Nephron progenitor cell (in vitro differentiated cells): ENCODE measurements at regions not wholly inside any gene's neighbourhood (a gene's known extent, or its start where the extent isn't known, plus 50 kb on each side); places are given as distances from the start of the nearest gene placed in this dataset.

ENCODE experiments used
- DNase-seq: peaks from one replicate; pipeline ENCODE4 v3.0.0; 2021
- H3K27ac Mint-ChIP-seq: 2 replicates; pipeline ENCODE4 v1.8.0; 2021; ENCODE audit warnings: mild to moderate bottlenecking, moderate library complexity, mixed read lengths
- H3K27me3 Mint-ChIP-seq: 2 replicates; pipeline ENCODE4 v1.8.0; 2021; ENCODE audit warnings: mild to moderate bottlenecking, low read depth, mixed read lengths; ENCODE audit not compliant: poor library complexity
- H3K36me3 Mint-ChIP-seq: 2 replicates; pipeline ENCODE4 v1.8.0; 2021; ENCODE audit warnings: low read depth, mixed read lengths
- H3K4me1 Mint-ChIP-seq: 2 replicates; pipeline ENCODE4 v1.8.0; 2021; ENCODE audit warnings: mixed read lengths
- H3K4me3 Mint-ChIP-seq: 2 replicates; pipeline ENCODE4 v1.8.0; 2021; ENCODE audit warnings: mild to moderate bottlenecking, moderate library complexity, mixed read lengths
- H3K9me3 Mint-ChIP-seq: 2 replicates; pipeline ENCODE4 v1.8.0; 2021; ENCODE audit warnings: mild to moderate bottlenecking, moderate library complexity, mixed read lengths
- CTCF ChIP-seq: fragments of 200-600 bp; sonication (generic); IDR thresholded peaks from 2 replicates; pipeline ENCODE4 v1.5.0; 2021; ENCODE audit warnings: antibody characterized with exemption

DNA sequence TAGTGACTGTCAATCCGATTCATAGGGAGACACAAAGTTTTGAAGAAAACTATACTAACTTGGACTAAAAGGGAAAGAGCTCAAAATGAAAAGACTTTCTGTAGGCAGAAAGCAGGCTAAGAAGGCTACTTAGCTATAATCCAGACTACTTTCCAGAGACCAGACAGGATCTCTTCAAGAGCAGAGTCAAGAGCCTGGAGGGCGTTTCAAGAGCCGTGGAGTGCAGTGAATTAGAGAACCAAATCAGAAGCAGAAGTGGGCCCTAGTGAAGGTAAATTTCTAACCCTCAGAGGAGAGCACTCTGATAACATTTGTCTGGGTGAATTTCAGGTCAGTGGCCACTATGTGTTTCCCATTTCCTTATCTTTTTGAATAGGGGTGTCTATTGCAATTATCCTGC lies 76.4 kb downstream of the CGGBP1 start:
- H3K27me3 Mint-ChIP-seq, result peaks cover 4% of the 10 kb centered on the region
- peaks cover 13% of the 10 kb centered on the region for H3K9me3 Mint-ChIP-seq
- no peak overlapping the region for H3K27ac Mint-ChIP-seq
- H3K4me1 Mint-ChIP-seq, result no peaks in the 10 kb centered on the region
- no peak for DNase-seq
- H3K36me3 Mint-ChIP-seq, result no peaks in the 10 kb centered on the region
- no peak overlapping the region for H3K4me3 Mint-ChIP-seq
- TF ChIP-seq CTCF, result no peak

DNA sequence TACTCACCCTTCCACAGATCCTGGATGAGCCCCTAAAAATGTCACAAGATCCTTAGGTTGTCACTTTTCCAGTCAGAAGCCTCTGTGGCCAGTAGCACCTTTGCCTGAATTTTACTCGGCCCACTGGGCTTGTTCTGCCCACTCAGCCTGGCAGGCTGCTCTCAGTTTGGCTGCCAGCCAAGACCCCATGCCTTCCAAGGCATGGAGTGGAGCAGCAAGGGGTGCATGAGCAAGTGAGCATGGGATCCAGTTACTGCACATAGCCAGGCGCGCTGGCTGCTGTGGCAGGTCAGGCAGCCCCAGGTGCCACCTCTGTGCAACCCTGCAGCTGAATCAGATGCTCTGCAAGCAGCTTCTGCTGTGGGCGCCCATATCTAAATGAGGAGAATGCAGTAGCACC lies 79.3 kb downstream of the CGGBP1 start:
- peaks cover 4% of the 10 kb centered on the region for H3K27me3 Mint-ChIP-seq
- peaks cover 13% of the 10 kb centered on the region for H3K9me3 Mint-ChIP-seq
- no peak for DNase-seq
- H3K4me3 Mint-ChIP-seq, result no peak overlapping the region
- H3K27ac Mint-ChIP-seq, result no peak overlapping the region
- TF ChIP-seq CTCF, result no peak
- no peaks in the 10 kb centered on the region for H3K36me3 Mint-ChIP-seq
- no peaks in the 10 kb centered on the region for H3K4me1 Mint-ChIP-seq

DNA sequence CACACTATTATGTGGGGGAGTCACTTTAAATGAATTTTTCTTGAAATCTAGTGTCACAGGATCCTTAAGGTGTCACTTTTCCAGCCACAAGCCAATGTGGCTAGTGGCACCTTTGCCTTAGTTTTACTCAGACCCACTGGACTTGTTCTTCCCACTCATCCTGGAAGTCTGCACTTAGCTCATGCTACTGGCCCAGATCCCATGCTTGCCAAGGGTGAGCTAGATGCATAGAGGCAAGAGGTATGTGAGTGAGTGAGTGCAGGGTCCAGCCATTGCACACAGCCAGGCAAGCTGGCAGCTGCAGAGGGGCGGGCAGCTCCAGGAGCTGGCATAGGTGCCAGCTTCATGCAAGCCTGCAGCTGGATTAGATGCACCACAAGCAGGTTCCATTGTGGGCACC lies 81.0 kb downstream of the CGGBP1 start:
- no peak overlapping the region for H3K27ac Mint-ChIP-seq
- TF ChIP-seq CTCF, result no peak
- no peak for DNase-seq
- peaks cover 13% of the 10 kb centered on the region for H3K9me3 Mint-ChIP-seq
- peaks cover 4% of the 10 kb centered on the region for H3K27me3 Mint-ChIP-seq
- H3K4me3 Mint-ChIP-seq, result no peak overlapping the region
- no peaks in the 10 kb centered on the region for H3K4me1 Mint-ChIP-seq
- no peaks in the 10 kb centered on the region for H3K36me3 Mint-ChIP-seq

GRCh38 chr3:87975716-87976115 lies 83.1 kb downstream of the CGGBP1 start:
- Mint-ChIP-seq H3K9me3 (peaks cover 13% of the 10 kb centered on the region), H3K27me3 (peaks cover 4% of the 10 kb centered on the region), H3K4me1 (no peaks in the 10 kb centered on the region), H3K27ac (no peak overlapping the region), H3K36me3 (no peaks in the 10 kb centered on the region), H3K4me3 (no peak overlapping the region)
- no peak for DNase-seq
- TF ChIP-seq CTCF, result no peak

- no peak for TF ChIP-seq CTCF
- no peak for DNase-seq
- Mint-ChIP-seq H3K36me3 (no peaks in the 10 kb centered on the region), H3K27me3 (no peaks in the 10 kb centered on the region), H3K4me3 (no peak overlapping the region), H3K4me1 (no peaks in the 10 kb centered on the region), H3K27ac (no peak overlapping the region), H3K9me3 (peaks cover 4% of the 10 kb centered on the region)
These were observed 84.9 kb downstream of the CGGBP1 start for GRCh38 chr3:87973906-87974305.

DNA sequence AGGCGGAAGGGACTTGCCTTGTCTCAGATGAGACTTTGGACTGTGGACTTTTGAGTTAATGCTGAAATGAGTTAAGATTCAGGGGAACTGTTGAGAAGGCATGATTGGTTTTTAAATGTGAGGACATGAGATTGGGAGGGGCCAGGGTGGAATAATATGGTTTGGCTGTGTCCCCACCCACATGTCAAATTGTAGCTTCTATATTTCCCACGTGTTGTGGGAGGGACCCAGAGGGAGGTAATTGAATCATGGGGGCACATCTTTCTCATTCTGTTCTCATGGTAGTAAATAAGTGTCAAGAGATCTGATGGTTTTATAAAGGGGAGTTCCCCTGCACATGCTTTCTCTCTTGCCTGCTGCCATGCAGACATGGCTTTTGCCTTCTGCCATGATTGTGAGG lies 89.2 kb downstream of the CGGBP1 start:
- H3K4me1 Mint-ChIP-seq, result no peaks in the 10 kb centered on the region
- peaks cover 8% of the 10 kb centered on the region for H3K9me3 Mint-ChIP-seq
- H3K27me3 Mint-ChIP-seq, result no peaks in the 10 kb centered on the region
- peaks cover 3% of the 10 kb centered on the region for H3K36me3 Mint-ChIP-seq
- no peak for TF ChIP-seq CTCF
- no peak for DNase-seq
- peak overlapping the region; percentile 1 for H3K27ac Mint-ChIP-seq
- H3K4me3 Mint-ChIP-seq, result no peak overlapping the region
